ENCODE measurements at regions not wholly inside any gene's neighbourhood (a gene's known extent, or its start where the extent isn't known, plus 50 kb on each side); places are given as distances from the start of the nearest gene placed in this dataset.

DNA sequence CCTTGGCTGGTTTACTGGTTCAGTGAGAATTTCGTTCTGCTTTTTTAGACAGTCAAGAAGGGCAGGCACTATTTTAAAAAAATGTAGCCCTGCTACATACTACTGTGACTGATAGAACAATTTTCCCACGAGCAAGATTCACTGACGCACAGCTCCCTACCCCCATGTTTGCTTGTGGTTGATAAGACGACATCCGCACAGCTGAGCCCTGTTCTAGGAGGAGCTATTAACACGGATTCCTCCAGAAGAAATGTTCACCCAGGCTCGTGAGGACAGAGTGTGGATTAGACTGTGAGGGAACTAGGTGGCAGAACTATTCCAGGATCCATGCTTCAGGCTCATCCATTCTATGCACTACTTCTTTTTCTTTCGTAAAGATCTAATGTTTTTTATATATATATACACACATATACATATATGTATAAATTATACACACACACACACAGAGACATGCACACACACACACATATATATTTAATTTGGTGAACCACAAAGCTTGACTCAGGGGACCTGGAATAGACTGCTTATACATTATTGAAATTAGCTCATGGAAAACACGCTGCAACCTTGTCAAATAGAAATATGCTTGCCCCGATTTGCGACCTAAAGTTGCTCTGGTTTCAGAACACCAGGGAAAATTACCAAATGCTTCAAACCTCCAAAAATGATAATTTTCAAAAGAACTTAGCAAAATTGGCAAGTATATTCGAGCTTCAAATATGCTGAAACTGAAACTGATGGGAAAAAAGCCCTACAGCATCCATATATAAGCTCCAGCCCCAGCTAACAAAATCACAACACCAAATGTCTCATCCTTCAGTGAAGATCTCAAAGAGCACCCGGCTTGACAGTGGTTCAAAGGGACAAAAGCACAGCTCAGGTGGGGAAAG is 370.4 kb downstream of the SOCS6 start:
- intact Hi-C loops (cut with micrococcal nuclease; ENCODE audit: unreplicated experiment) = no loop called here
- no peak overlapping the region for H3K4me3 ChIP-seq (ENCODE audit: low read depth in 2 of 2, low read length in 2 of 2)
- H3K27ac ChIP-seq (ENCODE audit: low read length) = peak overlapping the region; percentile 17; the same call in 1 of the 2 replicates
- TF ChIP-seq, protein P1, sequence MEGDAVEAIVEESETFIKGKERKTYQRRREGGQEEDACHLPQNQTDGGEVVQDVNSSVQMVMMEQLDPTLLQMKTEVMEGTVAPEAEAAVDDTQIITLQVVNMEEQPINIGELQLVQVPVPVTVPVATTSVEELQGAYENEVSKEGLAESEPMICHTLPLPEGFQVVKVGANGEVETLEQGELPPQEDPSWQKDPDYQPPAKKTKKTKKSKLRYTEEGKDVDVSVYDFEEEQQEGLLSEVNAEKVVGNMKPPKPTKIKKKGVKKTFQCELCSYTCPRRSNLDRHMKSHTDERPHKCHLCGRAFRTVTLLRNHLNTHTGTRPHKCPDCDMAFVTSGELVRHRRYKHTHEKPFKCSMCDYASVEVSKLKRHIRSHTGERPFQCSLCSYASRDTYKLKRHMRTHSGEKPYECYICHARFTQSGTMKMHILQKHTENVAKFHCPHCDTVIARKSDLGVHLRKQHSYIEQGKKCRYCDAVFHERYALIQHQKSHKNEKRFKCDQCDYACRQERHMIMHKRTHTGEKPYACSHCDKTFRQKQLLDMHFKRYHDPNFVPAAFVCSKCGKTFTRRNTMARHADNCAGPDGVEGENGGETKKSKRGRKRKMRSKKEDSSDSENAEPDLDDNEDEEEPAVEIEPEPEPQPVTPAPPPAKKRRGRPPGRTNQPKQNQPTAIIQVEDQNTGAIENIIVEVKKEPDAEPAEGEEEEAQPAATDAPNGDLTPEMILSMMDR (IDR thresholded peaks at IDR 0.05) = no peak
- no peak for TF ChIP-seq POLR2AphosphoS5 (IDR thresholded peaks at IDR 0.05; ENCODE audit: low read depth, low read length)
- TF ChIP-seq SIN3A (IDR thresholded peaks at IDR 0.05; ENCODE audit: borderline replicate concordance, insufficient read depth, low read depth, low read length) = no peak
- no peak for TF ChIP-seq TCF7L2 (IDR thresholded peaks at IDR 0.05; ENCODE audit: low read depth, low read length)
- TF ChIP-seq, protein P2, sequence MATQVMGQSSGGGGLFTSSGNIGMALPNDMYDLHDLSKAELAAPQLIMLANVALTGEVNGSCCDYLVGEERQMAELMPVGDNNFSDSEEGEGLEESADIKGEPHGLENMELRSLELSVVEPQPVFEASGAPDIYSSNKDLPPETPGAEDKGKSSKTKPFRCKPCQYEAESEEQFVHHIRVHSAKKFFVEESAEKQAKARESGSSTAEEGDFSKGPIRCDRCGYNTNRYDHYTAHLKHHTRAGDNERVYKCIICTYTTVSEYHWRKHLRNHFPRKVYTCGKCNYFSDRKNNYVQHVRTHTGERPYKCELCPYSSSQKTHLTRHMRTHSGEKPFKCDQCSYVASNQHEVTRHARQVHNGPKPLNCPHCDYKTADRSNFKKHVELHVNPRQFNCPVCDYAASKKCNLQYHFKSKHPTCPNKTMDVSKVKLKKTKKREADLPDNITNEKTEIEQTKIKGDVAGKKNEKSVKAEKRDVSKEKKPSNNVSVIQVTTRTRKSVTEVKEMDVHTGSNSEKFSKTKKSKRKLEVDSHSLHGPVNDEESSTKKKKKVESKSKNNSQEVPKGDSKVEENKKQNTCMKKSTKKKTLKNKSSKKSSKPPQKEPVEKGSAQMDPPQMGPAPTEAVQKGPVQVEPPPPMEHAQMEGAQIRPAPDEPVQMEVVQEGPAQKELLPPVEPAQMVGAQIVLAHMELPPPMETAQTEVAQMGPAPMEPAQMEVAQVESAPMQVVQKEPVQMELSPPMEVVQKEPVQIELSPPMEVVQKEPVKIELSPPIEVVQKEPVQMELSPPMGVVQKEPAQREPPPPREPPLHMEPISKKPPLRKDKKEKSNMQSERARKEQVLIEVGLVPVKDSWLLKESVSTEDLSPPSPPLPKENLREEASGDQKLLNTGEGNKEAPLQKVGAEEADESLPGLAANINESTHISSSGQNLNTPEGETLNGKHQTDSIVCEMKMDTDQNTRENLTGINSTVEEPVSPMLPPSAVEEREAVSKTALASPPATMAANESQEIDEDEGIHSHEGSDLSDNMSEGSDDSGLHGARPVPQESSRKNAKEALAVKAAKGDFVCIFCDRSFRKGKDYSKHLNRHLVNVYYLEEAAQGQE (IDR thresholded peaks at IDR 0.05; ENCODE audit: insufficient read depth in 1 of 2, low read depth in 2 of 2, low read length in 1 of 2) = no peak
- in situ Hi-C loops (cut with HindIII; ENCODE audit: low pct_unique_long_range_greater_than_20kb, low sequenced_read_pairs) = no loop called here
- no peaks in the 10 kb centered on the region for H3K4me1 ChIP-seq (ENCODE audit: control insufficient read depth, insufficient read depth, low read length)
- POLR2A ChIA-PET = interaction anchor here (0.7 kb wide), 1 partner anchor 72 kb away, joined by 3 read pairs; no protein-coding TSS in a partner anchor
- no peaks in the 10 kb centered on the region for H3K36me3 ChIP-seq (ENCODE audit: control insufficient read depth, insufficient read depth, low read length)
- CTCF ChIA-PET = no interaction called here
- no peak for DNase-seq (ENCODE audit: low read depth, low spot score)
- no peaks in the 10 kb centered on the region for H3K27me3 ChIP-seq (ENCODE audit: control insufficient read depth, insufficient read depth, low read length)
- no peak for ATAC-seq
- no TSS peak for BruUV-seq (replicated peaks)
- H3K9me3 ChIP-seq (ENCODE audit: control insufficient read depth, insufficient read depth, low read depth, low read length) = no peaks in the 10 kb centered on the region

DNA sequence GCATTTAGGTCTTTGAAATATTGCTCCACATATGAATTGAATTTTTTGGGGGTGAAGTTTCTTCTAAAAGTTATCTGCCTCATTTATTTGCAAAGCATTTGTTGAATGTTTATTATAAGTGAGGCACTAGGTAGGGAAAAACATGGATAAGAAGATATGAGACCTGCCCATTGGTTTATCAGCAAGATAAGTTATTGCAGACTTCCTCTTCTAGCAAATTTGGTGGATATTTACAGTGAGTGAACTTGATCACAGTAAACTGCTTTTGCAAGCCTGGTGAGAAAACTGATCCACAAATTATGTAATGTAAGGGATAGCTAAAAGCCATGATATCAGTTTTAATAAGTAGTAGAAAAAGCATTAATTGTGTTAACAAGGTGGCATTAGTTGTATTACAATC is 364.8 kb downstream of the SOCS6 start:
- no peaks in the 10 kb centered on the region for H3K9me3 ChIP-seq (ENCODE audit: control insufficient read depth, insufficient read depth, low read depth, low read length)
- H3K36me3 ChIP-seq (ENCODE audit: control insufficient read depth, insufficient read depth, low read length) = no peaks in the 10 kb centered on the region
- H3K4me3 ChIP-seq (ENCODE audit: low read depth in 2 of 2, low read length in 2 of 2) = no peak overlapping the region
- no peaks in the 10 kb centered on the region for H3K27me3 ChIP-seq (ENCODE audit: control insufficient read depth, insufficient read depth, low read length)
- ChIA-PET CTCF (no interaction called here), POLR2A (no interaction called here)
- BruUV-seq (replicated peaks) = no TSS peak
- no peak for DNase-seq (ENCODE audit: low read depth, low spot score)
- H3K4me1 ChIP-seq (ENCODE audit: control insufficient read depth, insufficient read depth, low read length) = no peaks in the 10 kb centered on the region
- no peak for ATAC-seq
- TF ChIP-seq, protein P1 (IDR thresholded peaks at IDR 0.05) = no peak
- TF ChIP-seq POLR2AphosphoS5 (IDR thresholded peaks at IDR 0.05; ENCODE audit: low read depth, low read length) (no peak), SIN3A (IDR thresholded peaks at IDR 0.05; ENCODE audit: borderline replicate concordance, insufficient read depth, low read depth, low read length) (no peak), TCF7L2 (IDR thresholded peaks at IDR 0.05; ENCODE audit: low read depth, low read length) (no peak)
- TF ChIP-seq, protein P2 (IDR thresholded peaks at IDR 0.05; ENCODE audit: insufficient read depth in 1 of 2, low read depth in 2 of 2, low read length in 1 of 2) = no peak
- in situ Hi-C loops (cut with HindIII; ENCODE audit: low pct_unique_long_range_greater_than_20kb, low sequenced_read_pairs) = no loop called here
- intact Hi-C loops (cut with micrococcal nuclease; ENCODE audit: unreplicated experiment) = no loop called here
- no peak overlapping the region for H3K27ac ChIP-seq (ENCODE audit: low read length)
